GM18507 (cell line): ENCODE measurements at regions not wholly inside any gene's neighbourhood (a gene's known extent, or its start where the extent isn't known, plus 50 kb on each side); places are given as distances from the start of the nearest gene placed in this dataset.
A peak's percentile ranks its signal among the peaks of the same experiment; 100 is the strongest.

ENCODE experiments used
- DNase-seq: peaks from one replicate; pipeline ENCODE4 v3.0.0; 2011; ENCODE audit warnings: low read depth; ENCODE audit not compliant: insufficient read length; ENCODE audit errors: extremely low spot score
- FAIRE-seq: peaks from 2 replicates; lab custom pipeline; 2011; peaks lifted over from hg19 to GRCh38; lab: Jason Lieb, UNC

GRCh38 chr10:2700626-2701305, 366.6 kb upstream of the PFKP start:
- DNase-seq (peak; percentile 3), FAIRE-seq (no peak)

- FAIRE-seq (no peak), DNase-seq (no peak)
Observed at GRCh38 chr10:2688958-2689357, 378.4 kb upstream of the PFKP start.

DNA sequence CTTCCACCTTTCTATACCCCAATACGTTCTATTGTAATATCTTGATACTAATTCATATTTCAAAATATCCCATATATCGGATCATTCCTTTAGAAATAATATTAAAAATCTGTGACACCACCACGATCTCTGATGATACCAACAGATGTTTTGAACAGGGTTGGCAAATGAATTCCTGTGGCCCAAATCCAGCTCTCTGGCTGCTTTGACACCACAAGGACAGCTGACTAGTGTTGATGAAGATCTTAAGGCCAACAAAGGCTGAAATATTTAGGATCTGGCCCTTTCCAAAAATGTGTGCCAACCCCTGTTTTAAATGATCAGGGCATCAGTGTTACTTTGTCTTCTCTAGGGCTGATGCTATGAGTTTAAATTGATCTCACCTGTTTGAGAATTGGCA, 380.7 kb upstream of the PFKP start:
- no peak for DNase-seq
- FAIRE-seq, result no peak

- FAIRE-seq (no peak), DNase-seq (no peak)
Observed at GRCh38 chr10:2682491-2682890, 384.9 kb upstream of the PFKP start.

- no peak for DNase-seq
Observed at GRCh38 chr10:2681891-2682290, 385.5 kb upstream of the PFKP start.

DNA sequence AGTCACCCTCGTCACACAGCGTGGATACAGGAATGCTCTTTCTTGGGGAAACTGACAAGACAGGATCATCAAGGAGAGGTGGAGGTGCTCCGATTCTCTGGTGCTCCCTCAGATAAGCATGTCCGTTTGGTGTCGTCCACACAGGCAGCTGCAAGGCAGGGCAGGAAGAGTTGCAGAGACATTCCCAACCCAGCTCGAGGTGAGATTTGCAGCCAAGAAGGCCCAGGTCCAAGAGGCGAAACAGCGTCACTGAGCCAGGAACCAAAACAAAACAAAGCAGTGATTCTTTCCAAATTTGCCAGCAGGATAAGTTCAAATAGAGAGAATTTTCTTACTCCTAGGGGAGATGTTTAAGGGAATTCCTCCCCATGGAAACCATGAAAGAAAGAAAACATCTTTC, 386.5 kb upstream of the PFKP start:
- no peak for DNase-seq
- no peak for FAIRE-seq

More at GRCh38 chr10:2681891-2682290, 385.5 kb upstream of the PFKP start:
- FAIRE-seq, result no peak

DNA sequence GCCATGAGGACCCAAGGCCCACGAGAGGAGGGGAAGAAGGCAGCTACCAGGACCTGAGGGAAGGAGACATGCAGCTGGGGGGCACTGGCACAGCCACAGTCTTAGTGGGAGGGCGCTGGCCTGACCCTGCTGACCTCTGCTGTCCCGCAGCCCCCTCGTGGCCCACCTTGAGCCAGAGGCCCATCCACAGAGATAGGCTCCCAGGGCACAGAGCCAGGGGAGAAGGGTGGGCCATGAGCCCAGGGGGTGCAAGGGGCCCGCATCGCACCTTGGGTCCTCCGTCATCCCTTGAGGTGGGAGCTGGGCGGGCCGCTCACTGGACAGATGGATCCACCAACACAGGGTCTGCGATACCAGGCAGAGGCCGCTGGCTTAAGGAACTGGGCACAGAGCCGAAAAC, 387.7 kb upstream of the PFKP start:
- DNase-seq, result no peak
- FAIRE-seq, result no peak

GRCh38 chr10:2676455-2676854, 390.9 kb upstream of the PFKP start:
- no peak for FAIRE-seq
- no peak for DNase-seq

- no peak for DNase-seq
- no peak for FAIRE-seq
Observed at GRCh38 chr10:2674451-2674850, 392.9 kb upstream of the PFKP start.

GRCh38 chr10:2670864-2671263, 396.5 kb upstream of the PFKP start:
- FAIRE-seq (no peak), DNase-seq (no peak)

GRCh38 chr10:2665772-2666171, 401.6 kb upstream of the PFKP start:
- DNase-seq, result no peak
- FAIRE-seq, result no peak

DNA sequence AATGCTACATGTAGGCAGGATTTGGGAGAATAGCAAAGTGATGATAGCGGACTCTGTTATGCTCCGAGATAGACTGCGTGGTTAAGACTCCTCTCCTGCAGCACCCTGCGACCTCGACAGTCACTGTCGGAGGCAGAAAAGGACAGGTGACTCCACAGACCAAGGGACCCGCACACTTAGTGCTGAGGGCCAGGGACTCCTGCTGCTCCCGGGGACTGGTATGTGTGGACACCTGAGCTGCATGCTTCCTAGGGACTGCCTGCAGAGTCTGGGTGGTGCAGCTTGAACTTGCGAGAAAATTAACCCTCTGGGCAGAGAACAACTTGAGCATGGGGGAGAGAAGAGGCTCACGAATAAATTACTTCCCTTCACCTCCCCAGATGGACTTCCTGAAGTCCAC, 407.1 kb upstream of the PFKP start:
- no peak for FAIRE-seq
- no peak for DNase-seq

DNA sequence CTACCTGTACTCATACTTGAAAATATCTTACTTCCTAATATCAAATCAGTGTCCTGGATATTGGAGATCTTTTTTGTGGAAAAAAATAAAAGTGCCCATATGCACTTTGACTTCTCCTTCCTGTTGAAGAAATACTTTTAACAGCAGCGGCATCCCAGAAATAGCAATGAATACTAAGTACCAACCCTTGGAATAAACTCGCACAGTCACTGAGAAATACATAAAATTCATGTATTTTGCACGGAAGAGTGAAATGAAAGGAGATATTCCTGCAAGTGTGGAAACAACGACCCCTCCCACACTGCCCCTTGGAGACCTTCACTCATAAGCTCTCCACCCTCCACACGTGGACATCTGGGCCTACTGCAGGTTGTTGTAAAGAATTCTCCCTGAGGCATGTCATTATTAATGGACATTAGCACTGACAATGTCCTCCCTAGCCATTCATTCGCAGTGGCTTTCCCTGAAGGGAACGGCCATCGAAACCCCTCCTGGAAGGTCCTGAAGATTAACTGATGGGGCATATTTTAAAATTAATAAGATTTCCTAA, 407.6 kb upstream of the PFKP start:
- no peak for FAIRE-seq
- DNase-seq, result no peak

GRCh38 chr10:2658780-2659179, 408.6 kb upstream of the PFKP start:
- FAIRE-seq, result no peak
- DNase-seq, result no peak

GRCh38 chr10:2650328-2650727, 417.0 kb upstream of the PFKP start:
- FAIRE-seq (no peak), DNase-seq (no peak)

- FAIRE-seq, result no peak
- DNase-seq, result no peak
Observed at GRCh38 chr10:2641028-2641427, 426.3 kb upstream of the PFKP start.

- FAIRE-seq (no peak), DNase-seq (no peak)
Observed at GRCh38 chr10:2633630-2634029, 433.7 kb upstream of the PFKP start.

- no peak for DNase-seq
- no peak for FAIRE-seq
Observed at GRCh38 chr10:2631557-2632205, 435.7 kb upstream of the PFKP start.

DNA sequence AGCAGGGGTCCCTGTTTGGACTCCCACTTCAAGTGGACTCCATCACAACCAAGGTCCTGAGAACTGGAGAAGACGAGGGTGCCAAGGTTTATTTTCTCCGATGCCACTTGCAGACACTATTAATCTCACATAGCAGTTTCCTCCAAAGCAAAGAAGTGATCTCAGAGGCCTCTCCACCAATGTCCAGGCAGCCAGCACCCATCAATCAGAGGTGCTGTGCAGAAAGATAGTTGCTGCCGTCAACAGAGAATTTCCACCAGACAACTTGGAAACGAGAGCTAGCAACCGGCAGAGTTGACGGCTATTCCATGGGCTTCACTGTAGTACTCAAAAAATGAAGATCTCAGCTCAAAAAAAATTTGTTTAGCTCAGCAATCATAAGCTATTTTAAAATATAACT, 438.6 kb upstream of the PFKP start:
- DNase-seq (no peak), FAIRE-seq (no peak)

DNA sequence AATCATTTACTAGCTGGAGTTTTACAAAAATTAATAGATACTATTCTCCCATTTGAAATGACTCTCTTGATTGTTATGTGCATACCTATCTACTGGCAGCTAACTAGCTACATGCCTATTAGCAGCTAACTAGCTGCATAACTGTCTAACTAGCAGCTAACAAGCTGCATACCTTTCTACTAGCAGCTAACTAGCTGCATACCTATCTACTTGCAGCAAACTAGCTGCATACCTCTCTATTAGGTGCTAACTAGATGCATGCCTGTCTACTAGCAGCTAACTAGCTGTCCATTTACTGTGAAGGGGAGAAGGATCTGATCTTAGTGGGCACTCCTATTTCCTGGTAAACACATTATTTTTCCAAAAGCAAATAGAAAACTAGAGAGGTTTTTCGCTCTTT, 439.4 kb upstream of the PFKP start:
- FAIRE-seq (no peak), DNase-seq (no peak)

- FAIRE-seq (no peak), DNase-seq (no peak)
Observed at GRCh38 chr10:2625094-2625493, 442.3 kb upstream of the PFKP start.
